Activated T-cell treated with anti-CD3 and anti-CD28 coated beads for 4 hours (primary cell): ENCODE measurements at regions not wholly inside any gene's neighbourhood (a gene's known extent, or its start where the extent isn't known, plus 50 kb on each side); places are given as distances from the start of the nearest gene placed in this dataset.
"Not testable (repeated sequence)": the region's sequence is repeated elsewhere in the genome, so short reads cannot be mapped to it uniquely, and the experiment has no call there.

Experiments
- DNase-seq: peaks from one replicate; pipeline ENCODE4 v3.0.0-alpha.2; 2020

- DNase-seq, result no peak
Observed at GRCh38 chr2:35510636-35511035, 844.9 kb upstream of the CRIM1 start.

- DNase-seq, result no peak
Observed at GRCh38 chr2:35508601-35509000, 847.0 kb upstream of the CRIM1 start.

DNA sequence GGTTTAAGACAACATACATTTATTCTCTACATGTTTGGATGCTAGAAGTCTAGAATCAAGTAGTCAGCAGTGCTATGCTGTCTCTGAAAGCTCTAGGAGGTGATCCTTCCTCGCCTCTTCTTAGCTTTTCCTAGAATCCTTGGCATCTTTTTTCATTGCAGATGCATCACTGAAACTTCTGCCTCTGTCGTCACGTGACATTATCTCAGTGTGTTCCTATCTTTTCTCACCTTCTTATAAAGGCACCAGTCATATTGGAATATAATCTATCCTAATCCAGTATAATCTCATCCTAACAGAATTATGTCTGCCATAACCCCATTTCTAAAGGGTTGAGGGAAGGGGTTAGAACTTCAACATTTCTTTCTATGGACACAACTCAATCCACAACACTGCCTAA is 851.2 kb upstream of the CRIM1 start:
- DNase-seq, result no peak

- DNase-seq, result no peak
Observed at GRCh38 chr2:35503738-35504199, 851.8 kb upstream of the CRIM1 start.

GRCh38 chr2:35503311-35503710 is 852.3 kb upstream of the CRIM1 start:
- DNase-seq, result no peak

DNA sequence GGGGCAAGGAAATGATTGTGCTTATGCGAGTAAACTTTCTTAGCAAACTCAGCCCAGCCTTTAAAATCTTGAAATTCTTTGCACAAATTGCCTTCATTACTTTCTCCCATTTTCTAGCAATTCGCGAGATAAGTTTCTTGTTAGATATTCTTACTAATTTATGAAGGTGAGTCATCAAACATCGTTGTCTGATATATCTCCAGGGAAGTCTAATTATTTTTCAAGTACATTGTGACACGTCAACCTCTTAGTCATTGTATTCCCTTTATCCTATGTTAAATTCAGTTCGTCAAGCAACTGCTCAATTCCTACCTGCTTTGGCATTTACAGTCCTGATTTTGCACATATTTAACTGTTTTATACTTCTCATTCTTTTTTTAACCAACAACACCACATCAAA is 854.5 kb upstream of the CRIM1 start:
- DNase-seq, result no peak

DNA sequence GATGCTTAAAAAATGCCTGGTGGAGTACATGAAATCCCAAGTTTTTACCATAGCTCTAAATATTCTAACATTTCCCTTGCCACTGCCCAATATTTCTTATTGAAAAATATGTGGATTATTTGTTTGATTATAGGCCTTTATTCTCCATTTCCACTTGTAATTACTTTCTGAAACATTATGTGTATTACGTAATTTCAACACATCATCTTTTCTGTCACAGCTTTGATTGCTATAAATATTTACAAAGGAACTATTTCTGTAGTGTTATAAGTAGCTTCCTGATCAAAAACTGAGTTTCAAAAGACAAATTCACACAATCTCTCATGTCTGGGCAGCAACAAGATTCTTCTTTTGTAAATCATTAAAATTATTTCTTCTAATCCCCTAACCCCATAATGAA is 859.6 kb upstream of the CRIM1 start:
- DNase-seq, result no peak

- no peak for DNase-seq
Observed at GRCh38 chr2:35495182-35495581, 860.4 kb upstream of the CRIM1 start.

DNA sequence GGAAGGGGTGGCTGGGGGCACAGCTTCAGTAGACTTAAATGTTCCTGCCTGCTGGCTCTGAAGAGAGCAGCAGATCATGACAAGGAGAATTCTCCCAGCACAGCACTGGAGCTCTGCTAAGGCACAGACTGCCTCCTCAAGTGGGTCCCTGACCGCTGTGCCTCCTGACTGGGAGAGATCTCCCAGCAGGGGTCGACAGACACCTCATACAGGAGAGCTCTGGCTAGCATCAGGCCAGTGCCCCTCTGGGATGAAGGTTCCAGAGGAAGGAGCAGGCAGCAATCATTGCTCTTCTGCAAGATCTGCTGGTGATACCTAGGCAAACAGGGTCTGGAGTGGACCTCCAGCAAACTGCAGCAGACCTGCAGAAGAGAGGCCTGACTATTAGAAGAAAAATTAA is 877.5 kb upstream of the CRIM1 start:
- DNase-seq, result not testable (repeated sequence)

GRCh38 chr2:35468245-35468644 is 887.3 kb upstream of the CRIM1 start:
- DNase-seq, result no peak

GRCh38 chr2:35463805-35464596 is 891.6 kb upstream of the CRIM1 start:
- no peak for DNase-seq

GRCh38 chr2:35462226-35462998 is 893.2 kb upstream of the CRIM1 start:
- no peak for DNase-seq

- no peak for DNase-seq
Observed at GRCh38 chr2:35461406-35461805, 894.2 kb upstream of the CRIM1 start.

- no peak for DNase-seq
Observed at GRCh38 chr2:35454966-35455638, 900.5 kb upstream of the CRIM1 start.

DNA sequence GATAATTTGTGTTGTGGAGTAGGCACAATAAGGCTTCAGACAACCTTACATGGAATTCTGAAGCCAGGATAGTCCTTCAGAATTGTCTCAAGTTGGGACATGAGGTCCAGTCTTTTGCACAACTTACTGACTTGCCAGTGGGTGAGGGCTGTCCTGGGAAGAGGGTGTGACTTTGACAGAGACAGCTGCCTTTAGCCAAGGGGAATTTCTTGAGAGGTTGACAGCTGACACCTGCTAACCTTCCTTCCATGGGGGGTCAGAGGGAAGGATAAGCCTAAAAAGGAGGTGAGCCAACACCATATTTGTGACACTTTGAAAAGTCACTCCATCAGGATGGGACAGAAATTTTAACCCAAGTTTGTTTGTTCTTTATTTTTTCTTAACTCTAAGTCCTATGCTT is 907.8 kb upstream of the CRIM1 start:
- DNase-seq, result no peak

DNA sequence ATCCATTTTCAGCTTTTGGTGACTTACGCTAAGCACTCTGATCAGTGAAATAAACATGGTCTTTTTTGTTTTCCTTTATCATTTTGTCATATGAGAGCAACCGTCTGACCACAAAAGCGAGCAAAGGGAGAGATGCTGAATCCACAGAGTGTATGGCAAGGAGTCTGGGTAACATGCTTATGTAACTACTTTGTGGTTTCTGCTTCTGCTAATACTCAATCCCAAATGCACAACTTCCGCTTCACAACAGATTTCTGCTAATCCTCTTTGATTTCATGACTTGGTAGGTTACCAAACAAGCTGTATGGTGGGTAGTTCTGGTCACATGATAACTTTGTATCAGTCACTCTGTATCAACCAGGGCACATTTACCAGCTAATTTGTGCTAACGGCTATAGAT is 908.4 kb upstream of the CRIM1 start:
- no peak for DNase-seq

DNA sequence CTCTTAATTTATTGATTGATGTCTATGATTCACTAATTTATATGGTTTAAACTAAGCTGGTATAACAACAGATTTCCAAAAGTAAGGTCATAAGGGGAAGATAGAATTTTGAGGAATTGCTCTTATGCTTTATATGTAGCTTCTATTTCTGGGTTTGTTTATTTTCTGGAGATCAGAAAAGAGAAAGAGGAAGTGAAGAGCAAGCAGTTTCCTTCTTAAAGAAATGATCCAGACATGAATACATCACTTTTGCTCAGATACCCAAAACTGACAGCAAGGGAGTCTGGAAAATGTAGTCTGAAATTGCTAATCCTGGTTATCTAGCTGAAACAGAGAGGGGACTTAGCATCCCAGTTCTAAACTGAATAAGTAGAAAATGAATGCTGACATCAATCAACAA is 912.5 kb upstream of the CRIM1 start:
- no peak for DNase-seq

DNA sequence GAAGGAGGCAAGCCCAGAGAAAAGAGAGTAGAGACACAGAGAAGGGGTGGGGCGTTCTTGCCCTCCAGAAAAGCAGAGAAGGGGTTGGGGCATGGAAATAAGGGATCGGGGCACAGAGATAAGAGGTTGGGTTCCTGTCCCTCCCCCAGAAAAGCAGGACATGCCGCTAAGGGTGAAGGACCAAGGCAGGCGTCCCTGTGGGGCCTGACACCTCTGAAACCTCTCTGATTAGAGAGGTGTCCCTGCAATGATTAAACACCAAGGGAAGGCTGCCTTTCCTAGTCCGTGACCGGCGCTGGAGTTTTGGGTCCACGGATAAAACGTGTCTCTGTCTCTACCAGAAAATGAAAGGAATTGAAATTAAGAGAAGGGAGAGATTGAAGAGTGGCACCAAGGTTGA is 914.0 kb upstream of the CRIM1 start:
- DNase-seq, result not testable (repeated sequence)

- not testable (repeated sequence) for DNase-seq
Observed at GRCh38 chr2:35440308-35440707, 915.3 kb upstream of the CRIM1 start.

DNA sequence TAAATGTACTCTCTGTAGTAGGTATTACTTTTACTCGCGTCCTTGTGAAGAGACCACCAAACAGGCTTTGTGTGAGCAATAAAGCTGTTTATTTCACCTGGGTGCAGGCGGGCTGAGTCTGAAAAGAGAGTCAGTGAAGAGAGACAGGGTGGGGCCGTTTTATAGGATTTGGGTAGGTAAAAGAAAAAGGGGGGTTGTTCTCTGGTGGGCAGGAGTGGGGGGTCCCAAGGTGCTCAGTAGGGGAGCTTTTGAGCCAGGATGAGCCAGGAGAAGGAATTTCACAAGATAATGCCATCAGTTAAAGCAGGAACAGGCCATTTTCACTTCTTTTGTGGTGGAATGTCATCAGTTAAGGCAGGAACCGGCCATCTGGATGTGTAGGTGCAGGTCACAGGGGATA is 918.7 kb upstream of the CRIM1 start:
- not testable (repeated sequence) for DNase-seq

DNA sequence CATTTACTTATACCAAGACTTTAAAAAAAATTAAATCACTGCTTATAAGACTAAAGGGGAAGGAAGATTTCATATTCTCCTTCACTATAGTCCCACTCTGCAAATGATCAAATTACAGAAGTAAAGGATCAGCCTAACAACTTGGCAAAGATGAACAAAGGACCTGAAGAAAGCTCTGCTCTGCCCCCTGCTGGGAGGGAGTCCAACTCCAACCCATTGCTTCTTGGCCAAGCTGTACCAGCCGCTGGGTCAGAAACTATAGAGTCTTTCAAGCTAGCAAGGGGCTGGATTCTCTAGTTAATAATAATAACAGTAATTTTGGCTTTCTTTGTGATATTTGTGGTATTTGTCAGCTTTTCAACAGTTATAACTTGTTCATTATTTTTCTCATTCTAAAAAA is 927.0 kb upstream of the CRIM1 start:
- DNase-seq, result no peak

DNA sequence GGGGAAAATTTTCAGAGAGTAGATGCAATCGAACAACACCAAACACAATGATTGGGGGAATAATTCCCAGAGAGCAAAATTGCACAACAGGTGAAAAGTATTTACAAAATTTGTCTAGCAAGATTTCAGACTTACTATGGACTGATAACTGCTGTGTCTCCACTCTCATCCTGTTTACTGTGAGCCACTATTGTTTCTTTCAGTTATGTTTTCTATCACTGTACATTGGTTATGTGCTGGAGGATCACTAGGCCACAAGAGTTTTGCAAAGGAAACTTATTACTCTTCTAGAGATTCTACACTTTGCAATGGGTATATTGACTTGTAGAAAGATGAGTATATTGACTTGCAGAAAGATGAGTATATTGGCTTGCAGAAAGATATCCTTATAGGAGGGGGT is 934.1 kb upstream of the CRIM1 start:
- no peak for DNase-seq

GRCh38 chr2:35417293-35417692 is 938.3 kb upstream of the CRIM1 start:
- no peak for DNase-seq
